ENCODE measurements at regions not wholly inside any gene's neighbourhood (a gene's known extent, or its start where the extent isn't known, plus 50 kb on each side); places are given as distances from the start of the nearest gene placed in this dataset.

DNA sequence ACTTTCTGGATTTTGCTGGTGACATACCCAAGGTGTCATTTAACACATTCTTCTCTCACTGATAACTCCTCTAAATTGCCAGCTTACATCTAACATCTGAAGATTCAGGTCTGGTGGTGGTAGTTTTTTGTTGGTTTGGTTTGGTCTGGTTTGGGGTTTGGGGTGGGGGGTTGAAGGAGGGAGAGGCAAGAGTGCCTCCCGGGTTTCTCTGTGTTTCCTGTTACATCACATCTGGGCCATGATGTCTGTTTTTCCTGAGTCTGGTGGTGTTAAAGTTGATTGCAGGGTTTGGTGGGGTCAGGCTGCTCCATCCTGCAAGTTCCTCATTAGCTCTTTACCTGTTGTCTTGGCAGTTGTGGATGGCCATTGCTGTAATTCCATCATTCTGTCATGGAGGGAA lies 155.8 kb upstream of the UBL3 start:
- Histone ChIP-seq H2AFZ (ENCODE audit: insufficient read depth, low read length, poor library complexity) (no peak overlapping the region), H2BK12ac (ENCODE audit: low read length) (no peak overlapping the region), H4K91ac (ENCODE audit: low read depth, low read length) (no peak overlapping the region), H3K18ac (ENCODE audit: low read length) (no peak overlapping the region), H3K23ac (ENCODE audit: low read length) (no peak overlapping the region), H3K14ac (ENCODE audit: low read length) (no peak overlapping the region), H3K36me3 (ENCODE audit: control insufficient read depth in 1 of 2, insufficient read depth in 2 of 2, low read length in 2 of 2) (no peaks in the 10 kb centered on the region), H2BK120ac (ENCODE audit: insufficient read depth, low read length, poor library complexity) (no peak overlapping the region), H4K12ac (ENCODE audit: low read depth, low read length) (no peak overlapping the region), H3K27me3 (ENCODE audit: insufficient read depth, low read length) (no peaks in the 10 kb centered on the region), H3K4me1 (ENCODE audit: control insufficient read depth in 1 of 2, insufficient read depth in 2 of 2, low read length in 2 of 2) (peaks cover 0 to 6% of the 10 kb centered on the region in 2 experiments), H3K4me3 (ENCODE audit: low read depth, low read length) (no peak overlapping the region), H3K4ac (ENCODE audit: low read depth, low read length) (no peak overlapping the region), H3K9me3 (ENCODE audit: insufficient read depth, low read depth, low read length) (peaks cover 2% of the 10 kb centered on the region), H3K79me1 (ENCODE audit: low read length) (no peaks in the 10 kb centered on the region), H4K8ac (ENCODE audit: low read depth, low read length) (no peak overlapping the region), H3K4me2 (ENCODE audit: low read length) (no peak overlapping the region), H3K79me2 (ENCODE audit: control insufficient read depth, insufficient read depth, low read length, poor library complexity) (no peaks in the 10 kb centered on the region), H3K27ac (ENCODE audit: low read depth, low read length) (no peak overlapping the region), H3K9ac (ENCODE audit: low read length) (no peak overlapping the region), H2BK5ac (ENCODE audit: low read depth, low read length, poor library complexity) (no peak overlapping the region), H2AK5ac (ENCODE audit: low read length) (no peak overlapping the region)
- DNase-seq, result no peak
- WGBS (ENCODE audit: extremely low coverage, insufficient coverage, insufficient read length), result no CpG with 5 or more reads among the region's 1 CpG

DNA sequence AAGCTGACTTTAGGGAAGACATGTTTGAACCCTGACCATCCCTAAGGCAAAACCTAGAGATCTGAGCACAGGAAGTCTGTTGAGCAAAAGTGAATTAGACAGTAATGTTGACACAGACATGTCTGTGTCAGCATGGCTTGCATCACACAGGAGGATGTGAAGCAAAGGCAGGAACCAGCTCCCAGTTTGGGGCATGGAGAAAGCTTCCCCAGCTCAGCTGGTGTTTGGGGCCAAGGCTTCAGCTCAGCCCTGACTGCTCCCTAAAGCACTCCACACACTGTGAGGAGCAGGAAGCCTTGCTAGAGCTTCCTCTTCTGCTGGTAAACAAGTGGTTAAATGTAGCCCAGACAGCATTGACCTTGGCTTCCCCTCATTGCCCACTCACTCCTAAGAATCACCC lies 153.8 kb upstream of the UBL3 start:
- Histone ChIP-seq H2AFZ (ENCODE audit: insufficient read depth, low read length, poor library complexity) (no peak overlapping the region), H4K8ac (ENCODE audit: low read depth, low read length) (no peak overlapping the region), H3K4me3 (ENCODE audit: low read depth, low read length) (no peak overlapping the region), H3K23ac (ENCODE audit: low read length) (no peak overlapping the region), H3K4me2 (ENCODE audit: low read length) (no peak overlapping the region), H2BK12ac (ENCODE audit: low read length) (no peak overlapping the region), H3K14ac (ENCODE audit: low read length) (no peak overlapping the region), H3K4ac (ENCODE audit: low read depth, low read length) (no peak overlapping the region), H3K27ac (ENCODE audit: low read depth, low read length) (no peak overlapping the region), H2AK5ac (ENCODE audit: low read length) (no peak overlapping the region), H3K79me1 (ENCODE audit: low read length) (no peaks in the 10 kb centered on the region), H3K9me3 (ENCODE audit: insufficient read depth, low read depth, low read length) (peaks cover 2% of the 10 kb centered on the region), H2BK120ac (ENCODE audit: insufficient read depth, low read length, poor library complexity) (no peak overlapping the region), H4K91ac (ENCODE audit: low read depth, low read length) (no peak overlapping the region), H3K79me2 (ENCODE audit: control insufficient read depth, insufficient read depth, low read length, poor library complexity) (no peaks in the 10 kb centered on the region), H3K9ac (ENCODE audit: low read length) (no peak overlapping the region), H3K36me3 (ENCODE audit: control insufficient read depth in 1 of 2, insufficient read depth in 2 of 2, low read length in 2 of 2) (no peaks in the 10 kb centered on the region), H3K4me1 (ENCODE audit: control insufficient read depth in 1 of 2, insufficient read depth in 2 of 2, low read length in 2 of 2) (peaks cover 0 to 6% of the 10 kb centered on the region in 2 experiments), H3K18ac (ENCODE audit: low read length) (no peak overlapping the region), H3K27me3 (ENCODE audit: insufficient read depth, low read length) (no peaks in the 10 kb centered on the region), H4K12ac (ENCODE audit: low read depth, low read length) (no peak overlapping the region), H2BK5ac (ENCODE audit: low read depth, low read length, poor library complexity) (no peak overlapping the region)
- DNase-seq, result no peak

GRCh38 chr13:30002577-30002976 lies 152.2 kb upstream of the UBL3 start:
- no peak overlapping the region for H3K9ac ChIP-seq (ENCODE audit: low read length)
- no peak overlapping the region for H2BK12ac ChIP-seq (ENCODE audit: low read length)
- peaks cover 2% of the 10 kb centered on the region for H3K9me3 ChIP-seq (ENCODE audit: insufficient read depth, low read depth, low read length)
- H3K36me3 ChIP-seq (ENCODE audit: control insufficient read depth in 1 of 2, insufficient read depth in 2 of 2, low read length in 2 of 2), result no peaks in the 10 kb centered on the region
- DNase-seq, result peak; percentile 30 to 87
- H3K23ac ChIP-seq (ENCODE audit: low read length), result no peak overlapping the region
- H2BK120ac ChIP-seq (ENCODE audit: insufficient read depth, low read length, poor library complexity), result no peak overlapping the region
- no peaks in the 10 kb centered on the region for H3K79me1 ChIP-seq (ENCODE audit: low read length)
- no peak overlapping the region for H2AFZ ChIP-seq (ENCODE audit: insufficient read depth, low read length, poor library complexity)
- no peak overlapping the region for H3K18ac ChIP-seq (ENCODE audit: low read length)
- no peak overlapping the region for H4K91ac ChIP-seq (ENCODE audit: low read depth, low read length)
- H3K14ac ChIP-seq (ENCODE audit: low read length), result no peak overlapping the region
- H3K4me3 ChIP-seq (ENCODE audit: low read depth, low read length), result no peak overlapping the region
- H4K12ac ChIP-seq (ENCODE audit: low read depth, low read length), result no peak overlapping the region
- H3K27ac ChIP-seq (ENCODE audit: low read depth, low read length), result no peak overlapping the region
- H3K27me3 ChIP-seq (ENCODE audit: insufficient read depth, low read length), result no peaks in the 10 kb centered on the region
- H2BK5ac ChIP-seq (ENCODE audit: low read depth, low read length, poor library complexity), result no peak overlapping the region
- H3K4me1 ChIP-seq (ENCODE audit: control insufficient read depth in 1 of 2, insufficient read depth in 2 of 2, low read length in 2 of 2), result peaks cover 0 to 6% of the 10 kb centered on the region in 2 experiments
- H3K4me2 ChIP-seq (ENCODE audit: low read length), result no peak overlapping the region
- H3K79me2 ChIP-seq (ENCODE audit: control insufficient read depth, insufficient read depth, low read length, poor library complexity), result no peaks in the 10 kb centered on the region
- WGBS (ENCODE audit: extremely low coverage, insufficient coverage, insufficient read length), result no CpG with 5 or more reads among the region's 1 CpG
- H3K4ac ChIP-seq (ENCODE audit: low read depth, low read length), result no peak overlapping the region
- no peak overlapping the region for H4K8ac ChIP-seq (ENCODE audit: low read depth, low read length)
- H2AK5ac ChIP-seq (ENCODE audit: low read length), result no peak overlapping the region

GRCh38 chr13:30000370-30000765 lies 150.0 kb upstream of the UBL3 start:
- Histone ChIP-seq H3K23ac (ENCODE audit: low read length) (no peak overlapping the region), H3K27me3 (ENCODE audit: insufficient read depth, low read length) (no peaks in the 10 kb centered on the region), H4K8ac (ENCODE audit: low read depth, low read length) (no peak overlapping the region), H3K9me3 (ENCODE audit: insufficient read depth, low read depth, low read length) (peaks cover 2% of the 10 kb centered on the region), H3K4me1 (ENCODE audit: control insufficient read depth in 1 of 2, insufficient read depth in 2 of 2, low read length in 2 of 2) (peaks cover 0 to 6% of the 10 kb centered on the region in 2 experiments), H2BK120ac (ENCODE audit: insufficient read depth, low read length, poor library complexity) (no peak overlapping the region), H4K12ac (ENCODE audit: low read depth, low read length) (no peak overlapping the region), H3K27ac (ENCODE audit: low read depth, low read length) (no peak overlapping the region), H3K4ac (ENCODE audit: low read depth, low read length) (no peak overlapping the region), H3K36me3 (ENCODE audit: control insufficient read depth in 1 of 2, insufficient read depth in 2 of 2, low read length in 2 of 2) (no peaks in the 10 kb centered on the region), H2AK5ac (ENCODE audit: low read length) (no peak overlapping the region), H4K91ac (ENCODE audit: low read depth, low read length) (no peak overlapping the region), H3K18ac (ENCODE audit: low read length) (no peak overlapping the region), H2BK5ac (ENCODE audit: low read depth, low read length, poor library complexity) (no peak overlapping the region), H3K4me3 (ENCODE audit: low read depth, low read length) (no peak overlapping the region), H3K4me2 (ENCODE audit: low read length) (no peak overlapping the region), H2AFZ (ENCODE audit: insufficient read depth, low read length, poor library complexity) (no peak overlapping the region), H3K79me1 (ENCODE audit: low read length) (no peaks in the 10 kb centered on the region), H2BK12ac (ENCODE audit: low read length) (no peak overlapping the region), H3K79me2 (ENCODE audit: control insufficient read depth, insufficient read depth, low read length, poor library complexity) (no peaks in the 10 kb centered on the region), H3K9ac (ENCODE audit: low read length) (no peak overlapping the region), H3K14ac (ENCODE audit: low read length) (no peak overlapping the region)
- no peak for DNase-seq
- WGBS (ENCODE audit: extremely low coverage, insufficient coverage, insufficient read length), result no CpG with 5 or more reads among the region's 11 CpGs
